Endometrium (tissue), 2 donors: ENCODE measurements at regions not wholly inside any gene's neighbourhood (a gene's known extent, or its start where the extent isn't known, plus 50 kb on each side); places are given as distances from the start of the nearest gene placed in this dataset.
"Not testable (repeated sequence)": the region's sequence is repeated elsewhere in the genome, so short reads cannot be mapped to it uniquely, and the experiment has no call there.

Source experiments
- FAIRE-seq: peaks from 2 replicates; lab custom pipeline; 2012; peaks lifted over from hg19 to GRCh38; lab: Jason Lieb, UNC
- donor health status: control.
- donor health status: control.

DNA sequence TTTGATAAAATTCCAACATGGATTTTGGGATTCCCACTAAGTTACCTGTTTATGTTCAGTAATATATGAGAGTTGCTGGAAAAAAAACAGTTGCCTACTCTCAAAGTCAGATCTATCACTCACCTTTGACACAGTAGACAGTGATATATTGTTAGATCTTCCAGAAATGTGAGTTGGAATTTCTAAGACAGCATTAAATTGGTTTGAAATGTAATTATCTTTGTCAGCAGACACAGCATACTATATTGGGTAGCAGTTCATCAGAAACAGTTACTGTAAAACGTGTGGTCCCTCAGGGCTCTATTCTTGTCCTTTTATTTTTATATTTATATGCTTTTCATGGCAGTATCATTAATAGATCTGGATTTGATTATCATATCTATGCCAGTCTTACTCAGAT is 433.6 kb upstream of the ARRDC3 start:
- FAIRE-seq, result no peak

DNA sequence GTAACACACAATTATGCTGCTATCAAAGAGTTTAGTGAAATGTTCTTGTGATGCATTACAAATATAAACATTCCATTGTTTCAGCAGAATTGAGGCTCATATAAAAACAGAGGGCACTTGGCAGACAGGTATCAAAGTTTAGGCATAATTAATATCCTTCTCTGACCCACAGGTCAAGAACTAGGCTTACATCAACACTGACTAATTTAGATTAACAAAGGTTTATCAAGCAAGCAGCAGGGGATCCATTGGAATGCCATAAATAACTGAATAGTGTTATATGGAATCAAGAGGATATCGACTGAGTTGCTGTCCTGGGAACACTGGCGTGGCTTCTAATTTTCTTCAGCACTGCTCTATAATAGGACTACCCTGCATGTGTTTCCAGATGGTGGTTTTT is 414.5 kb upstream of the ARRDC3 start:
- no peak for FAIRE-seq

DNA sequence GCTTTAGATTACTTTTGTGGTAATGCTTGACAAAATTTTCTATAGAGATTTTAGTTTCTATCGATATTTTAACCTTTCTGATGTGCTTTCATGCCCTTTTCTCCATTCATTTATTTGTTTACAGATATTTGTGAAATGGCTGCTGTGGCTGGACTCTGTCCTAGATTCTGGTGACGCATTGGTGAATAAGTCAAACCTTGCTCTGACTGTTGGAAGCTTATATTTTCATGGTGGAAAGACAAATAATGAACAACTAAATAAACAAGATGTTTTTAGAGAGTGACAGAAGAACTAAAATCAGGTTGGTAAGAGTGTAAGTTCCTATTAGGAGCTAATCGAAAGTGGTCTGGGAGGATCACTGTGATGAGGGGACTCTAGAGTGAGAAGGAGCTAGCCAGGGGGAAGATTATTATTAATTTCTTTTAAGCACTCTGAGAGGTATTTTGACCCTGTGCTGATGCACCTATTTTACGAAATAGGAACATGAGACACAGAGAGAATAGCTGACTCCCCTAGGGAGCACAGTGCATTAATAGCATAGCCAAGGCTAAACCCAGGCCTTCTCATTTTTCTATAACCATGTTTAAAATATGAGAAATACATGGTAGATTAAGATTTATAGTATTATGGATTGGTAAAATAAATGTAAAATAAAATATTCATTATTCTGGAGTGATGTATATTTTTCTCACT is 411.9 kb upstream of the ARRDC3 start:
- FAIRE-seq, result no peak

DNA sequence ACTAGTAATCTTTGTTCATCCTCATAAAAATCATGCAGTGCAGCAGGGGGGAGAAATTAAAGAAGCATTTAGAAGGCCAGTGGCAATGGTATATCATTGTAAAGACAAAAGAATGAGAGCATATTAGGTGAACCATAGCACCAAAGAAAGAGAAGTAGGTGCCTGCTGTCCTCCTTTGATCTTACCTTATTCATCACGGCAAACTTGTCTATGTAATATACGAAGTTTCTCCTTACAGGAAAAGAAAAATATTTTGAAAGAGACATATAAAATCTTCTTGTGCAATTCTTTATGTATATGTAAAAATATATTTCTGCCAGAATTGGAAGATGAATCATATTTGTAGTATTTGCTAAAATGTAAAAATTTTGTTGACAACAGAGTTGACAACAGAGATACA is 411.3 kb upstream of the ARRDC3 start:
- FAIRE-seq, result no peak

DNA sequence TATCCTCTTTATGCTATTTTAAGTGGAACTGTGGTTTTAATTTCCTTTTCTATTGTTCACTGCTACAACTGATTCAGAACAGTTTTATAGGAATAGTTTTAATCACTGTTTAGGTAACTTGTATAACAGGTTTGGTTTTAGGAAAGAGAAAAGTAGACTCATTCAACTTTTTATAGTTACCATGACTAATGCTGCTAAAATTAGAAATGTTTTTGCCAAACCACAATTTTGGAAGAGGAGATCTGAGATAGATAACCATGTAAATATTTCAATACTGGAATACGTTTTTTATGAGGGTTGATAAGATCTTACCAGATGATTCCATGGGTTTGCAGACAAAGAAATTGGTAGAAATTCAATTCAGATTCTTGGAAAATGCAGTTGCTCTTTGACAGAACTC is 404.6 kb upstream of the ARRDC3 start:
- peak; percentile 87 for FAIRE-seq

DNA sequence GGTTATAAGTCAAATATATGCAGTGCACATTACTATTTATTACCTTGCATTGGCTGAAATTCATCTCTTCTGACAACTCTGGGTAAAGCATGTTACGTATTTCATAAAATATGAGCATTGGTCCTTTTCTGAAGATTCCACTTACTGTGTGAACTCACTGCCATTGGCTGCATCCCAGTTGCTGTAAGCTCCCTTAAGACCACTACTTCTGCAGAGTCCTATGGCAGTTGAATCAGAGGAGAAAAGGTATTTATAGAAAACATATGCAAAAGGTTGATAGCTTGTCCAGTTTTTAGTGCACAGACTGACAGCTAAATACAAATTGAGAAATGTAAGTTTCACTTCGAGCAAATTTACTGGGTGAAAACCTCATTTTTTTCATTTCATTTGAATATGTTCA is 394.6 kb upstream of the ARRDC3 start:
- FAIRE-seq, result no peak

DNA sequence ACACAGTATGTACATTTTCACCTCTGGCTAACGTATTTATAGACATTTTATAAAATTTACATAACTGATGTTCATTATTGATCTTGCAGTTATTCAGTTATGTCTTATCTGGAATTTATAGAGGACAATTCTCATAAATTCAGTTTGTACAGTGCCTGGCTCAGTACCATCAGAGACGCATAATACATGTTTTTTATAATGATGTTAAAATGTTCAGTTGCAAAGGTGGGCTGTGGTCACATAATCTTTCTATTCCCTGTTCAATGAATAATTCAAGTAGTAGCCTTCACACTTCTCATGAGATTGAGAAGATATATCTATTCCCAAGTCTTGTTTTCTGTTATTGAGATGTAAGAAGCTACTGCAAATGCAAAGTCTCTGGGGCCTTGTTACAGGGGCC is 393.1 kb upstream of the ARRDC3 start:
- FAIRE-seq, result no peak

DNA sequence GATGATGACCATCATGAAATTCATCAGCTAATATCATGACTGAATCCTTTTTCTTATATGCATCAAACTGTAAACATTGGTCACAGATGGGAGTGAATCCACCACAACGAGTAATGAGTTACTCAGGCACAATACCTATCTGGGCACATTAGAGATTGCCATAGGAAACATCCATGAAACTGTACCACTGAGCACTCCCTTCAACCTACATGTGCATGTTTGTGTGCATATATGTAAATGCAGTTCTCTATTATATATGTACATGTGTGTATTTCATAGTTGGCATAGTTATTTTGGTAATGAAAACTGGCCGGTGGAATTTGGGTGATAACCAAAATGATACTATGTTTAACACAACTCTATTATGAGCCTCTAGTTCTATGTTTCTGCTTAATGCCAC is 387.3 kb upstream of the ARRDC3 start:
- no peak for FAIRE-seq

DNA sequence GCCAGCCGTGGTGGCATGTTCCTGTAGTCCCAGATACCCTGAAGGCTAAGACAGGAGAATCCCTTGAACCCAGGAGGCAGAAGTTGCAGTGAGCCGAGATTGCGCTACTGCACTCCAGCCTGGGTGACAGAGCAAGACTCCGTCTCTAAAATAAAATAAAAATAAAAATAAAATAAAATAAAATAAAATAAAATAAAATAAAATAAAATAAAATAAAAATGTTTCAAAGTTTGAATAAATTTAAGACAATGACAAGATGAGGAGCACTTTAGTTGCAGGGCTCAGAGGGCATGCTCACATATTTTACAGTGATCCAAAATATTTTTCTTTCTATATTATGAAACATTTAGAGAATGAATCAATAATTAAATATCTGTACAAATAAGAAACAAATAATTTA is 374.3 kb upstream of the ARRDC3 start:
- FAIRE-seq, result not testable (repeated sequence)

DNA sequence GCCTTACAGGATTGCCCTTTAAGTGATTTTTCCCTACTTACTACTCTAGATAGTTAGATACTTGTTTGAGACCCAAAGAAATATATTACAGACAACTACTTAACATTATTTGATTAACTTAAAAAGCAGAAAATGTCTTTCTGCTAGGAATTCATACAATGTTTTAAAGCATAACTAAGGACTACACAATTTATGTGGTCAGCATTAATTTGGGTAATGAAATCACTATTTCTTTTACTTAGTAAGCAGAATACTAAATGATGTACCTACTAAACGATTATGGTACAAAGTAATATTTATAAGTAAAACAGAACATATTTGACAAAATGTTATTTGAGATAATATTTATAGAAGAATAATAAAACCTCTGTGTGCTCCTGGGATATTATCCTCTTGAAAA is 371.9 kb upstream of the ARRDC3 start:
- no peak for FAIRE-seq

DNA sequence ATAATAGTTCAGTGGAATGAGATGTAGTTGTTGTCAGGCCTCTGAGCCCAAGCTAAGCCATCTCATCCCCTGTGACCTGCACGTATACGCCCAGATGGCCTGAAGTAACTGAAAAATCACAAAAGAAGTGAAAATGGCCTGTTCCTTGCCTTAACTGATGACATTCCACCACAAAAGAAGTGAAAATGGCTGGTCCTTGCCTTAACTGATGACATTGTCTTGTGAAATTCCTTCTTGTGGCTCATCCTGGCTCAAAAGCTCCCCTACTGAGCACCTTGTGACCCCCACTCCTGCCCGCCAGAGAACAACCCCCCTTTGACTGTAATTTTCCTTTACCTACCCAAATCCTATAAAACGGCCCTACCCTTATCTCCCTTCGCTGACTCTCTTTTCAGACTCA is 361.4 kb upstream of the ARRDC3 start:
- FAIRE-seq, result not testable (repeated sequence)

DNA sequence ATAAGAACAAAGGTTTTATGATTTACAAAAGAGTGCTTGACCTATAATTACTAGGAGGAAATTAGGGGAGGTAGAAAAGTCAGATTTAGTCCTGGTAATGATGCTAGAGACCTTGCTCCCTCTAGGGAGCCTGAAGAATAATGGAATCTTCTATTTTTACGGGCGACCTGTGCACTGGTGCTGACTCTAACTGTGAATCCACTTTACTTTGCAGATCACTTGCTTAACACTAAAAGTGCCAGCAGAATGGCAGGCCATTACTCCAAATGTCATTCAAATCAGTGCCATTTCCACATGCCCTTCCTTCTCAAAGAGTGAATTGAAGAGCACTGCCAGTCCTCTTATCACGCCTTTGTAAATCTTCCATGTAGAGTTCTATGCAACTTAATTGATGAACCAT is 359.4 kb upstream of the ARRDC3 start:
- no peak for FAIRE-seq

DNA sequence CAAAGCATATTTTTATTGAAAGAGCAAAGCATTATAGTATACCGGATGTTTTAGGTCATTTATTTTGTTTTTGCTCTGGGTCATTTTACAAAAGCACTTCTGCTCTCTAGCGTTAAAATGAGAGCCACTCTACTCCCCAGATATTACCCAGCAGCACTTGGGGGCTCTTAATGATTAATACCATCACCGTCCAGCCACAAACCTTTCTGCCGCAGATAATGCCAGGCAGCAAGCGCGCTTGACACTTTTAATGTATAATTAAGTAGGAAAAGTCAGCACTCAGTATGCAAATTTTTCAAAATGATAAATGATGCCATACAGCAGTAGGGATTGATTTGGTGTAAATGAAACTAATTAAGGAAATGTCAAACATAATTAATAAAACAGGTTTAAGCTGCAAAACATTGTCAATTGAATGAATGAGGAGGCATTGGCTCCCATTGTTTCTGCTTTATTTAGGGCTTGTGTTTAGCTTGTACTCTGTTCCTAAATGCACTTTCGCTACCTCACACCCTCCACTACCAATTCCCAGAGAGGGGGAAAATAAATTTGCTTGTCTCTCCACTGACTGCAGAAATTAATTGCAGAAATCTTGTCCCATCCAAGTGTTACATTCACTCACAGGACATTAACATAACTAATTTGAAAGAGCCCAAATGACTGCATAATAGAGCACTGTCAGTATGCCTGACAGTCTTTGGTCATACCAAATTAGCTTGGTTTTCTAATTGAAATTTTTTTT is 358.8 kb upstream of the ARRDC3 start:
- no peak for FAIRE-seq

DNA sequence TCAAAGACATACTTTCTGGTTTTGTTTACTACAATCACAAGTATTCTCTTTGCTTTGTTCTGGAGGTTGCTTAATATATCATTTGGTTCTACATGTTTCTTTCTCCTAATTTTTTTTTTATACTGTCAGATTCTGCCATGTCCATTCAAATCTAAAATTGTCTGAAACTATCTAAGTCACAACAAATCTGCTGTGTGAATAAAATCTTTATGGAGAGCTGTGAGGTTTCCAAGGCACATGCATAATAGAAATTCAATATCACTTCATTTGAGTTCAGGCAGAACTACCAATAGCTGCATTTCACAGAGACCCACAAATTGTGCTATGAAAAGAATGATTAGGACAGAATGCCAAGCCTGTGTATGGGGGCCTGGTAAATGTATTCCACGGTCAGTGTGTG is 346.9 kb upstream of the ARRDC3 start:
- FAIRE-seq, result no peak

DNA sequence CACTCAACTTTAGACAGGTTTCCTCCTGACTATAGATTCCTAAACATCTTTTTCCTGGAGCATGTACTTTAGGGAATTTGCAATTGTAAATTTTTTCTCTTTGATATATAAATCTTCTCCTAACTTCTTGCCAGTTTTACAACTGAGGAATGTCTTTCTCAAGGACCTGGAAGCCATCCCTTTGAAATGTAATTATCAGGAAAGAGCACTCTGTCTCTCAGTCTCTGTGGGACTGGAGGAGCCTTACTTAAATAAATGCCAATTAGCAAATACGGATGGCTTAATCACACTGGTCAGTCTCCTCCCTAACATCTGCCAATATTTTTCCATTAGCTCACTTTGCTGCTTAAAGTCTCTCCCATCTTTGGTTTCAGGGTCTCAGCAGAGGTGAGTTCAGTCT is 344.3 kb upstream of the ARRDC3 start:
- no peak for FAIRE-seq

DNA sequence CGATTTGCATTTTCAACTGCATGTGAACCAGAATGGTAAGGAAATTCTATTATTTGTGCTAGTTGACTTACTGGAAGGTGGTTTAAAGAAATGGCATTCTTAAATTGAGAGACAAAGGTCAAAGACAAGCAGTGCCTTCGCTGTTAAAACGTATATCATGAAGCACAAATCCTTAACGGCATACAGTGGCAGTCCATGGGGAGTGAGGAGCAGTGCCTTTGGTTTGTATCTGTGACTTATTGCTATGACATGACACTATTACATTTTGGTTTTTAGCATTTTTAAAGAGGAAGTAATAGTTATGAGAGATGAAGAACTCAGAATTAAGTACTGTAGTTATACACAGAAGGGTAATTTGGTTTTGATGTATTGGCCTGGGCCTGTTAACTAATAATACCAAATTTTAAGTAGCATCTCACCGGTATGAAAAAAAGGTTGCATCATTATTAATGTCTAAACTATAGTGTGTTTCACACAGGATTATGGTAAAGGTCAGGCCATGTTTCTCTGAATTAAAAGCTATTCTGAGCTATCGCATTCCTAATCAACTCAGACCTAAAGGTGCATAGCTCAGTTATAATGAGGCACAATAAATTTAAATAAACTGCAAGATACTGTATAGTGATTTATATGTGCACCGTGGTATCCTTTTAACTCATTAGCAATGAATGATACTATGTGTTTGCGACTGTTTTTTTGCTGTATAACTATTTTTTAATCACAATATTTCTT is 339.8 kb upstream of the ARRDC3 start:
- FAIRE-seq, result no peak

DNA sequence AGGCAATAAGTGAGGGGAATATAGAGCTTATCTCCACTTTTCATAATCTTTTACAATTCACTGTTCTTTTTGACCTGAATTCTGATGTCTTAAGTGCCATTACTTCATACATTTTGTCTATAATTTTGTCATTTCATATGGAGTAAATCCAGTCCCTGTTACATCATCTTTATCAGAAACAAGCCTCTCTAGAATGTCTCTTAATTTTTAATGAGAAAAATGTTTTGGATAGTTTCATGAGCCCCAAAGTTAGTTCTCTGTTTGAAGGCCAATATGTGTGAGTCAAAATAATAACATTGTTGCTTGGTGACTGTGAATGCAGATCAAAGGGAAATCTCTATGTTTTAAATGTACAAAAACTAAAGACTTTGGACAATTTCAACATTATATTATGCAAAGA is 329.6 kb upstream of the ARRDC3 start:
- FAIRE-seq, result no peak

DNA sequence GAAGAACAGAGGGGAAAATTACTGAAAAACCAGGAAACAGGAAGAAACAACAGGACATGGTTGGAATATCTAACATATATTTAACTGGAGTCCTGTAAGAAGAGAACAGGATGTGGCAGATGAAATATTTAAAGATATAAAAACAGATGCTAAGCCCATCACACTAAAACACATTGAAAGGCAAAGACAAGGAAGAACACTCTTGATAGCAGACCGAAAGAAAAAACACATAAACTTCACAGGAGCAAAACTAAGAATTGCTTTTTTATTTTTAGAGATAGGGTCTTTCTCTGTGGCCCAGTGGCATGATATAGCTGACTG is 324.4 kb upstream of the ARRDC3 start:
- no peak for FAIRE-seq

DNA sequence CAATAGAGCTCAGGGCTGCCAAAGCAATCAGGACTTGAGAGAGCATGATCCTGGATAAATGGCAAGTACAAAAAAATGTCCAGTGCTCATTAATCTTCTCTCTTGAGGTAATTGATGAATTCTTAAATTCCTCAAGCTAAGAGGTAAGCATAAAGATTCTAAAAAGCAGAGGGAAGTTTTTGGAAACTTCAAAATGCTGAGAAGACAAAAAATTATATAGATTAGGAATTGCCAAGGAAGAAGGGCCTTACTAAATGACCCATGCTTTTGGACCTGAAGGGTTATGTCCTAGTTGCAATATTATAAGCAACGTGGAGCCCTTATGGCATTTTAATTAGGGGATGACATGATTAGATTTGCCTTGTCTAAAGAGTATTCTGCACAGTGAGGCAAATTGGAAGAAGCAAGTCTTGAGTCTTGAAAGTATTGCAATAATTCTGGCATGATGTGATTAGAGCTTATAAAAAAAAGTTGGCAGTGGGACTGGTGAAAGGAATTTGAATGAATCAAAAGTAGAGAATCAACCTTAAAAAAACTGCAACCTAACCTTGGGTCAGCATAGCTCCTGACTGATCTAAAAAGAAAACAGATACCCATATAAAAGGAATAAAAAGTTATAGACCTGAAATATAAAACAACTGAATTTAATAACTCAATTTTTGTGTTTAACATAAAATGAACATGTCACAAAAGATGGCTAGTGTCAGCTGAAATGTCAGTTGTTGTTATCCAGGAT is 323.8 kb upstream of the ARRDC3 start:
- FAIRE-seq, result no peak

DNA sequence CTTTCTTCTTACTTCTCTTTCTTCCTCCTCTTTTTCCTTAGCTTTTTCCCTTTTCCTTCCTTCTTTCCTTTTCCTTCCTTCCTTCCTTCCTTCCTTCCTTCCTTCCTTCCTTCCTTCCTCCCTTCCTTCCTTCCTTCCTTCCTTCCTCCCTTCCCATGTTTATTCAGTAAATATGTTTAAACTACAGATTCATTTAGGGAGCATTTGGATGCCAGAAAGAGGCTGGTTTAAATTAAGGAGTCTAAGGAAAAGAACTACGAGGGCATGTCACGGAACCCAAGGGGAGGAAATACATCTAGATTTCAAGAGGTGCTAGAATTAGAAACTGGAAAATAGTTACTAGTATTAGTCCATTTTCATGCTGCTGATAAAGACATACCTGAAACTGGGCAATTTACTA is 320.0 kb upstream of the ARRDC3 start:
- no peak for FAIRE-seq

DNA sequence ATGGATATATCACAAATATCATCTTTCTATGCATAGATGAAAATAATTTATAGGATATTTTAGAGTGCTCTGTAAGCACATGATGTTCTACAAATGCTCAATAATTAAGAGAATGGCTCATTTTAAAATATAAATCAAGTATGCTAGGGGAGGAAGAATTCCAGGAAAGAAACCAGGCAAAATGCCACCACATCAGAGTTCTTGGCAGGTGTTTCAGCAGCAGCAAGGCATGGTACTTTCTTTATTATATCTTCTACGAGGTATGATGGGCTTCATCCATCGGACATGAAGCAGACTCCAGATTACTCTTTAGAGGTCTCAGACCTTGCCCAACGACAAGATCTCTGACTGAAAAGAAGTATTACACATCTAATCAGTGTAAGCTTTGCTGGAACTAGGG is 316.3 kb upstream of the ARRDC3 start:
- no peak for FAIRE-seq

DNA sequence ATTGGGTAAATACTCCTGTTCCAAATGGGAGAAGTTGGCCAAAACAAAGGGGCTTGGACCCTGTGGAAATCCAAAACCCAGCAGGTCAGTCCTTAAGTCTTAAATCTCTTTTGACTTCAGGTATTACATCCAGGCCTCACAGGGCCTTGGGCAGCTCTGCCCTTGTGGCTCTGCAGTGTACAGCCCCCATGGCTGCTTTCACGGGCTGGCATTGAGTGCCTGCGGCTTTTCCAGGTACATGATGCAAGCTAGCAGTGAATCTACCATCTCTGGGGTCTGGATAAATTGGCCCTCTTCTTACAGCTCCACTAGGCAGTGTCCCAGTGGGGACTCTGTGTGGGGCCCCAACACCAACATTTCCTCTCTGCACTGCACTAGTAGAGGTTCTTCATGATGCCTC is 308.5 kb upstream of the ARRDC3 start:
- FAIRE-seq, result no peak

DNA sequence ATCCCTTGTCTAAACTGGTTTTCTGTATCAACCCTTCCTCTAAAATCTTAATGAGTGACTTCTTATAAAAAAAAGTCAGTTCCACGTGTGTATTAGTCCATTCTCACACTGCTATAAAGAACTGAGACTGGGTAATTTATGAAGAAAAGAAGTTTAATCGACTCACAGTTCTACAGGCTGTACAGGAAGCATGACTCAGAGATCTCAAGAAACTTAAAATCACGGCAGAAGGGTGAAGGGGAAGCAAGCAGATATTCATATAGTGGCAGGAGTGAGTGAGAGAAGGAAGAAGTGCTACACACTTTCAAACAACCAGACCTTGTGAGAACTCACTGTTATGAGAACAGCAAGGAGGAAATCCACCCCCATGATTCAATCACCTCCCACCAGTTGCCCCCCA is 307.8 kb upstream of the ARRDC3 start:
- no peak for FAIRE-seq
